Endothelial cell of umbilical vein (primary cell): ENCODE measurements at regions not wholly inside any gene's neighbourhood (a gene's known extent, or its start where the extent isn't known, plus 50 kb on each side); places are given as distances from the start of the nearest gene placed in this dataset.

Experiments used
- CTCF ChIP-seq, 2 donors: IDR thresholded peaks; 1 replicate in 1 of 2; 2 replicates in 1 of 2; pipeline ENCODE4 v1.5.1; 2011; ENCODE audit warnings: low read length in 2 of 2, mild to moderate bottlenecking in 2 of 2, moderate library complexity in 2 of 2, control low read depth in 1 of 2, inconsistent platforms in 1 of 2, low read depth in 1 of 2; ENCODE audit not compliant: insufficient read depth in 1 of 2; ENCODE audit errors: extremely low read depth in 1 of 2
- EZH2 ChIP-seq: IDR thresholded peaks from 2 replicates; pipeline ENCODE4 v1.6.1; 2012; ENCODE audit warnings: borderline replicate concordance, low read depth, mild to moderate bottlenecking, moderate library complexity, low read length, inconsistent platforms; ENCODE audit not compliant: severe bottlenecking
- FOS ChIP-seq: IDR thresholded peaks from 2 replicates; pipeline ENCODE4 v1.6.1; 2011; ENCODE audit warnings: mild to moderate bottlenecking, low read length, moderate library complexity, borderline replicate concordance; ENCODE audit not compliant: insufficient read depth
- GATA2 ChIP-seq: IDR thresholded peaks from 2 replicates; pipeline ENCODE4 v1.7.0; 2011; ENCODE audit warnings: low read depth, mild to moderate bottlenecking, moderate library complexity, mixed read lengths, low read length; ENCODE audit not compliant: insufficient read length, insufficient read depth
- JUN ChIP-seq: IDR thresholded peaks from 2 replicates; pipeline ENCODE4 v1.6.1; 2011; ENCODE audit warnings: borderline replicate concordance, low read depth; ENCODE audit not compliant: insufficient read length, insufficient read depth
- MAX ChIP-seq: IDR thresholded peaks from 2 replicates; pipeline ENCODE4 v1.6.1; 2011; ENCODE audit not compliant: insufficient read depth, insufficient read length
- MYC ChIP-seq: IDR thresholded peaks from one replicate; pipeline ENCODE4 v1.6.1; 2011; ENCODE audit warnings: mild to moderate bottlenecking, low read depth, low read length
- POLR2A ChIP-seq: IDR thresholded peaks from 2 replicates; pipeline ENCODE4 v1.6.1; 2012; ENCODE audit warnings: low read depth, mild to moderate bottlenecking, control low read depth, low read length
- POLR2AphosphoS5 ChIP-seq: IDR thresholded peaks from 2 replicates; pipeline ENCODE4 v1.6.1; 2012; ENCODE audit warnings: low read depth, mild to moderate bottlenecking, control low read depth, low read length, moderate library complexity; ENCODE audit not compliant: insufficient read depth

- TF ChIP-seq CTCF (IDR thresholded peaks at IDR 0.05; ENCODE audit: extremely low read depth in 1 of 2, insufficient read depth in 1 of 2, low read depth in 1 of 2, low read length in 2 of 2) (no peak), MAX (no peak), POLR2A (no peak), POLR2AphosphoS5 (no peak), EZH2 (no peak), MYC (no peak), FOS (no peak), JUN (no peak), GATA2 (no peak)
Measured at GRCh38 chr19:32068793-32069192, 276.6 kb upstream of the ZNF507 start.
